NOMO-1 (cell line): ENCODE measurements at regions not wholly inside any gene's neighbourhood (a gene's known extent, or its start where the extent isn't known, plus 50 kb on each side); places are given as distances from the start of the nearest gene placed in this dataset.

Experiments
- DNase-seq, 2 experiments: peaks; one replicate each; lab custom pipeline; 2025; ENCODE audit not compliant: unreplicated experiment in 2 of 2; lab: John Stamatoyannopoulos, UW

DNA sequence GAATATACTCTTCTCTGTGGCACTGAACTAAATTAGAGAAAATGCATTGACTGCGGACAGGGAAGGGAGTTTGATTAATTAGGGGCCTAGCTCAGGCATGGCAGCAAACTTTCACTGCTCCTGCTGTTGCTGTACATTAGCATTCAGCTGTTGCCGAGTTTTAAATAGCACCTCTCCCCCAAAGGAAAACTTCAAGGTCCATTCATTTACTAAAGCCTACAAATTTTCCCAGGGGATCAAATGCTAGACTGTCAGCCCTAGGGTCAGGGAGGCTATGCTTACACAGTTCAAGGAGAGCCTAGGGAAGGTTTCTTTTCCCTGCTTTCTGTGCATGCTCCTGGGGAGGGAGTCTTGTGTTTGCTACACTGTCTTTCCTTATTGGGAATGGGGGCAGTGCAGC is 60.0 kb upstream of the GZMB start:
- no peak for DNase-seq

DNA sequence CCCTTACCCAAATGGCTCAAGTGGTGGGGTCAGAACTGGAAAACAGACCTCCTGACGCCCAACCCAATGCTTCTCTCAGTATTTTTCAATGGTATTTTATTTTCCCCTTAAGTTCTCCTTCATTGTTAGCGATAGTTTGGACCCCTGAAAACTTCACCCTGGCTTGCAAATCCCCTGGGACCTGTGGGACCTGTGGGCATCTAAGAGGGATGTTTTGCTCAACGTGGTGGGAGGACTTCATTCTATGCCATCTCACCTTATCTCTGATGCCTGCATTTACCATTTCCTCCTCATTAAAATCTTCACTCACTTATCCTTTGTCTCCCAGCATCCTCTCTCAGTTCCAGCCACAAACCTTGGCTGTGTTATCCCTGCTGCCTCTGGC is 59.4 kb upstream of the GZMB start:
- no peak for DNase-seq

GRCh38 chr14:24692382-24693352 is 58.7 kb upstream of the GZMB start:
- DNase-seq, result no peak

DNA sequence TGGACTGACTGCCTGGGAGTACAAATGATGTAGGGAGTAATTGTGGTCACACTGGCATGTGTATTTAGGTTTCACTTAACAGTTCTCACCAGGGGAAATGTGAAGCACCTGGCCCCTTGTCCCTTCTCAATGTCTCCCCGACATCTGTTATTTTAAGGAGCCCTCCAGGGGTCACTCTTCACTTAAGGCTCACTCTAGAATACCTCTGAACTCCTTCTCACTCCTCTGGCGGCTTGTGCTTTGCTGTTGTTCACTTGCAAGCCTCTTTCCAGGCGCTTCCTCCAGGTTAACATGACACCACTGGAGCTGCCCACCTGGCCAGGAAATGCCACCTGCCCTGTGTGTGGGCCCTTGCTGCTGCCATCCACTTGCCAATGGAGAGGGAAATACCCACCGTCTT is 56.5 kb upstream of the GZMB start:
- DNase-seq, result no peak

DNA sequence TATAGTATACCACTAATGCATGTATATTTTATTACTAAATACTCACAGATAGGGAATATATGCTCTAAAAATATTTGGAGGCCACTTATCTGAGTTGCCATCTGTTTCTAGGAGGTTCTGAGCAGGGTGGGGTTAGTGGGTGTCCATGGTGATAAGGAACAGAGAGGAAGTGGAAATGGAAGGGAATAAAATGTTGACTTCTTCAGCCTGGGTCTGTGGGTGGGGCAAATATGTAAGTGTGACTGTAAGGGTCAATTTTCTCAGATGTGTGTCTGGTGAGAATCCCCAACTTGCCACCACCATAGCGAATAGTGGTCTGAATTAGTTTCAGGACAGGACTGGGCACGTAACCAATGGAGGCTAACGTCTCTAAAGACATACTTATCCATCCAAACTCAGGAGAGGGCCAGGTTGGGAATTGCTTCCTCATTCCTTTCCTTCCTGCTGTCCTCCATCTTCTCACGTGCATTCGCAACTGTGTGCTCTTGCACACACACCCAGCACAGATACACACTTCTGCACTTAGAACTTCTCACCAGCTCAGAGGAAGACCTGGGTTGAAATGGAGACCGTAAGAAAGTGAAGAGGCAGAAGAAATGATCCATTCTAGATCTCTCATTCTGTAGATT is 54.2 kb upstream of the GZMB start:
- no peak for DNase-seq
